ENCODE measurements at regions not wholly inside any gene's neighbourhood (a gene's known extent, or its start where the extent isn't known, plus 50 kb on each side); places are given as distances from the start of the nearest gene placed in this dataset.

- no peak for TF ChIP-seq CHD7 (IDR thresholded peaks at IDR 0.05; ENCODE audit: insufficient replicate concordance, low read length)
- TF ChIP-seq CHD2 (IDR thresholded peaks at IDR 0.05; ENCODE audit: low read length): no peak
- no peak for TF ChIP-seq RXRA (IDR thresholded peaks at IDR 0.05; ENCODE audit: insufficient read depth, low read depth, low read length)
Observed at GRCh38 chr15:95840855-95841254, 489.6 kb upstream of the NR2F2 start (continued).

All from H1 (cell line).